ENCODE measurements at regions not wholly inside any gene's neighbourhood (a gene's known extent, or its start where the extent isn't known, plus 50 kb on each side); places are given as distances from the start of the nearest gene placed in this dataset.

GRCh38 chr5:152264645-152265254 lies 140.3 kb downstream of the NMUR2 start:
- TF ChIP-seq GATA3 (IDR thresholded peaks at IDR 0.05; ENCODE audit: low read depth, low read length) (no peak), GATA2 (IDR thresholded peaks at IDR 0.05; ENCODE audit: low read depth, low read length) (no peak)

Measured in SH-SY5Y (cell line).